GM12874 (cell line): ENCODE measurements at regions not wholly inside any gene's neighbourhood (a gene's known extent, or its start where the extent isn't known, plus 50 kb on each side); places are given as distances from the start of the nearest gene placed in this dataset.

ENCODE experiments used
- CTCF ChIP-seq: IDR thresholded peaks from 2 replicates; pipeline ENCODE4 v1.5.1; 2011; ENCODE audit warnings: low read depth, mild to moderate bottlenecking, control low read depth, low read length, moderate library complexity; ENCODE audit not compliant: insufficient read depth

GRCh38 chr6:43921548-43922425, 151.8 kb downstream of the VEGFA start:
- no peak for TF ChIP-seq CTCF

- no peak for TF ChIP-seq CTCF
These were observed 151.0 kb downstream of the VEGFA start for GRCh38 chr6:43921039-43921438.

DNA sequence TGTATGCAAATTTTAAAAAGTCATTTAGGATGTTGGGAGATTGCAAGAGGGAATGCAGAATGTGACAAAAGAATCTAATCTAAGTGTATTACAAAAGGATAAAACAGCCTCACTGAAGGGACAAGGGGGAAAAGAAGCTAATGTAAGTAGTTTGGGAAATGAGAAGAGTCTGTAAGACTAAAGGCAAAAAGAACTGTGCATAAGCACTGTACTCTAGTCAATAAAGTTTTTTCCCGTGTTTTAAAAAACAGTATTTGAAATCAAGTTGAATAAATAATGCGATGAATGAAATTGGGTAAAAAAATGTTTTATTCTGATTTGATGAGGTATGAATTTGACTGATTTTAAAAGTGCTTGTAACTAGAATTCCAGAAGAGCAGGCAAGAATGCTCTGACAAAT, 149.8 kb downstream of the VEGFA start:
- TF ChIP-seq CTCF = no peak

DNA sequence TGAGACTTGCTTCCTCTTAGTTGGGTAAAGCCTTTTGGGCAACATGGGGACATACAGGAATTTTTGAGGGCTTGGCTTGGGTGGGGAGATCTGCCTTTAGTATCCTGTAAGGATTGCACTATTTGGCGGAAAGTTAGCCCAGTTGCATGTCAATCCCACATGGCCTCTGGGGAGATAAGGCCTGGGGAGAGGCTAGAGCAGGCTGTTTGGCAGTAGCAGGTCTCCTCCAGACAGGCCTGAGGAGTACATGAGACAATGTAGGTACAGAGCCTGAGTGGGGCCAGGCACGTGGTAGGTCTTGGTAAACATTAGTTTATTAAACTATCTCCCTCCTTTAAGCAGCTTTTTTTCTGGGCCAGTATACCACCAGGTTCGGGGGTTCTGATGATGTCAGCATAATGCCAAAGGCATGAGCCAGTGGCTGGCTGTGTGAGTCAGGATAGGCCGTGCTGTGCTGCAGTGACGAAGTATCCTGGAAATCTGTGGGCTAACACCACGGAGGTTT, 147.9 kb downstream of the VEGFA start:
- TF ChIP-seq CTCF = no peak

DNA sequence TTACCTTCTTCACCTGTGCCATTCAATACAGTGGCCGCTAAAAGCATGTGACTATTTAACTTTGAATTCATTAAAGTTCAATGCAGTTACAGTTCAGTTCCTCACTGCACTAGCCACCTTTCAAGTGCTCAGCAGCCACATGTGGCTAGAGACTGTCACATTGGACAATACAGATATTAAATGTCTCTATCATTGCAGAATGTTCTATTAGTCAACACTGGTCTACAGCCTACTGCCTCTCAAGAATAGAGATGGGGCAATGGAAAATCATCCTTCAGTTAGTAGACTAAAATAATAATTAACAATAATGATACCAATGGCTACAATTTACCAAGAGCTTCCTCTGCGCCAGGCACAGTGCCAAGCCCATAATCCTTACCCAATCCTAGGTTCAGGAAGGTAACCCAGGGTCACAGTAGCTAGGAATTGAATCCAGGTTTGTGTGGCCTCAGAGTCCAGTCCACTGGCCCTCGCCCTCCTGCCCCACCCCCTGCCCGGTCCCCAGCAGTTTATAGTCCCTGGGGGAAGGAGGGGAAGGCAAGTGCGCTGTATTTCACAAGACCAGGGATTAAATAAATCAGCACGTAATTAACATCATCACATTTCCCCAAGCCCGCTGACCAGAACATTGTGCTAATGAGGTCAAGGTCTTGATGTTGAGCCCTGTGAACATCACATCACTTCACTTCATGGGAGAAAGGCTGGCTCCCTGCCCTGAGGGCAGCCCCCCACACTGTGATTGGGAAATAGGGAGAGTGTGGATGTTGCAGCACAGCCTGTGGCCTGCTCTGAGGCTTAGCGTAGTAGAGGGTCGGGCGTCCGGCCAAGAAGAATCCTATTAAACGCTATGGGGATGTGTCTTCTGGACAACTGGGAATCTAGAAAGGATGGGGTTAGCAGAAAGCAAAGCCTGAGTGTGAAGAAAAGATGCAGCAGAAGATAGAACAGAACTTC, 147.2 kb downstream of the VEGFA start:
- TF ChIP-seq CTCF = no peak

DNA sequence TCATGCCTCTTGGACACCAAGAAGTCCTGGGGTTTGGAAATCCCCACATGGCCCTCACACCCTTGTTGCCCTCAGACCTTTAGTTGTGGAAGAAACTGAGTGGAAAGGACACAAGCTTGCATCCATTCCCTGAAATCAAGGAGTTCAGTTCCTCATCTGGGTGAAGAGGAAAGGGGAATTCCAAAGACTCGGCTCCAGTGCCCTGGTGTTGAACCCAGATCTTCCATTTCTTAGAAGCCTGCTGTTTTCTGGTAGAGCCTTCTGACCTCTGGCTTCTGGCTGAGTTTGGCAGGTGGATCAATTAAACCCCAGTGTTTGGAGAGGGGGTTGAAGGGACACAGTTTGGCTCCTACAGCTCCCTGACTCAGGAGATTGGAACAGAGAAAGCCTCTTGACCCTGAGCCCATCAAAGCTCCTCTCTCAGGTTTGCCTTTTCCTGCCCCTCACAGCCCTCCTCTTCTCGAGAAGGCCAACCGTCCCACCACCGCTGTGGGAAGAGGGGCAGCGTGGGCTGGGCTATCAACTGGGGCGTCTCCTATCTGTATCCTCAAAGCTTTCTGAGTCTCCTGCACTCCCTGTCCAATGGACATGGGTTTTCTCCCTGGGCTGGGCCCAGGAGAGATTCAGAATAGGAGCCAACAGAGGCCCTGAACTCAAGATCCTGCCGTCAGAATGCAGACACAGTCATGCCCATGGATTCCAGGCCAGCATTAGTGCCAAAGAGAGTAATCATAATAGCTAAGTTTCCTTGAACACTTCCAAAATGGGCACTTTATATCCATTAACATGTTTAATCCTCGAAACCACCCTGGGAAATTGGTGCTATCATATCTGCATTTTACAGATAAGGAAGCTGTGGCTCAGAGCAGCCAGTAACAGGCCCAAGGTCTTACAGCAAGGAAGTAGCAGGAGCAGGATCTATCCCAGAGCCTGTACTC, 146.2 kb downstream of the VEGFA start:
- no peak for TF ChIP-seq CTCF
